ENCODE measurements at regions not wholly inside any gene's neighbourhood (a gene's known extent, or its start where the extent isn't known, plus 50 kb on each side); places are given as distances from the start of the nearest gene placed in this dataset.

- TF ChIP-seq CTCF (IDR thresholded peaks at IDR 0.05) (no peak), POLR2A (IDR thresholded peaks at IDR 0.05) (no peak)
Observed at GRCh38 chr12:77384941-77385340, 319.6 kb upstream of the E2F7 start.
